ENCODE measurements at regions not wholly inside any gene's neighbourhood (a gene's known extent, or its start where the extent isn't known, plus 50 kb on each side); places are given as distances from the start of the nearest gene placed in this dataset.
A peak's percentile ranks its signal among the peaks of the same experiment; 100 is the strongest.

DNA sequence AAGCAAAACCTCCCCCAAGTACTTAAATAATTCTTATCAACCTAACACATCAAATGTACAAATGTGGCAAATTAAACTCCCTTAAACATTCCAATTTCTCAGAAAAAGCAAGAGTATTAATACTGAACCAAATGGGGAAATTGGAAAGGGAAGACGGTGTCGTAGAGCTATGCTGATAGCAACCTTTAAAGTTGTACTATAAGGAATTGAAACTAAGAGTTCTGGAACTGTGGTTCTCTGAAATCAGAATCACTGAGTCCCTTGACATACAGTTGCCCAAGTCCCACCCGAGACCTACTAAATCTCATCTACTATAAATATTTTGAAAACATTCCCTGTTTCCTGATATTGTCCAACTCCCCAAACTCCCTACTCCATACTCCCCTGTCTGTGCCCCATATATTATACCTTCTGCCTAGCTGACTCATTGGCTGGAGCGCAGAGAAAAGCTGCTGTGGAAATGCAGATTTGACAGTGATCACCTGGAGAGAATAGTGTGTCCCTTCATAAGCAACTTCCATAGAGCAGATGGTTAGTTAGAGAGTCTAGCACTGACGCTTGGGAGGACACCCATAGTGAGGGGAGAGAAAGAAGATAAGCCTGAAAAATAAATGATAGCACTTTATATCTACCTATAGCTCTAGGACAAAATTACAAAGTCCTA, 51.4 kb upstream of the ITM2B start:
- DNase-seq, result no peak

GRCh38 chr13:48178126-48178525, 54.9 kb upstream of the ITM2B start:
- DNase-seq, result no peak

- DNase-seq, result no peak
Measured at GRCh38 chr13:48176781-48177180, 56.2 kb upstream of the ITM2B start.

DNA sequence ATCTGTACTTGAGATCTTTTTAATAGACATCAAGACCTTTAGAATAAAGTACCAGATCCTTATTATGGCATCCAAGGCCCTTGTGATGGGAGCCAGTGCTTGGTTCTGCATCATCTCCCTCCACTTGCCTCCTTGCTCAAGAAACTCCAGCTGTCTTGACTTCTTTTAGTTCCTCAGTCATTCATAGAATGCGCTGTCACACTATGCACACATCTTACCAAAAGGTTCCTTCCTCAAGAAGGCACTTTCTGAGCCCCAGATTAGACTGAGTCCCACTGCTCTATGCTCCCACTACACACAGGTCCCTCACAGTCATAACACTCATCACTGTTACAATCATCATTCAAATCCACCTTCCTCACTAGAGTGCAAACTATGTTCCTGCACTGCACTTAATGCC, 57.8 kb upstream of the ITM2B start:
- no peak for DNase-seq

- DNase-seq, result peak; percentile 68
Measured at GRCh38 chr13:48167866-48168265, 65.1 kb upstream of the ITM2B start.

GRCh38 chr13:48165727-48166126, 67.3 kb upstream of the ITM2B start:
- no peak for DNase-seq

- DNase-seq, result no peak
Measured at GRCh38 chr13:48165063-48165462, 67.9 kb upstream of the ITM2B start.

DNA sequence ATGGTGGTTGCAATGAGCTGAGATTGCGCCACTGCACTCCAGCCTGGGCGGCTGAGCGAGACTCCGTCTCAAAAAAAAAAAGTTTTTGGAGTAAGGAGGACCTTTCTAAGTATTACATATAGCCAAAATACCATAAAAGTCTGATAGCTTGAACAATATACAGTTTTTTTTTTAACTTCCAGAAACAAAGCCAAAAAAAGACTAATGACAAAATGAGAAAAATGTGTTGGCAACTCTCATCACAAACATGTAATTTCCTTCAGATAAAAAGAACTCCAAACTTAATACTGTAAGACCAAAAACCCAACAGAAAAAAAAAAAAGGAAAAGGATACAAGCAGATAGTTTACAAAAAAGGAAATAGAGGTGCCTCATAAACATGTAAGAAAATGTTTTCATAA, 68.2 kb upstream of the MED4 start:
- no peak for DNase-seq

GRCh38 chr13:48162217-48162616, 67.3 kb upstream of the MED4 start:
- DNase-seq, result no peak

GRCh38 chr13:48161530-48162179, 66.8 kb upstream of the MED4 start:
- no peak for DNase-seq

- DNase-seq, result peak; percentile 91
Measured at GRCh38 chr13:48160606-48161278, 65.8 kb upstream of the MED4 start.

- no peak for DNase-seq
Measured at GRCh38 chr13:48159826-48160225, 64.9 kb upstream of the MED4 start.

GRCh38 chr13:48159401-48159800, 64.5 kb upstream of the MED4 start:
- no peak for DNase-seq

GRCh38 chr13:48158915-48159314, 64.0 kb upstream of the MED4 start:
- no peak for DNase-seq

DNA sequence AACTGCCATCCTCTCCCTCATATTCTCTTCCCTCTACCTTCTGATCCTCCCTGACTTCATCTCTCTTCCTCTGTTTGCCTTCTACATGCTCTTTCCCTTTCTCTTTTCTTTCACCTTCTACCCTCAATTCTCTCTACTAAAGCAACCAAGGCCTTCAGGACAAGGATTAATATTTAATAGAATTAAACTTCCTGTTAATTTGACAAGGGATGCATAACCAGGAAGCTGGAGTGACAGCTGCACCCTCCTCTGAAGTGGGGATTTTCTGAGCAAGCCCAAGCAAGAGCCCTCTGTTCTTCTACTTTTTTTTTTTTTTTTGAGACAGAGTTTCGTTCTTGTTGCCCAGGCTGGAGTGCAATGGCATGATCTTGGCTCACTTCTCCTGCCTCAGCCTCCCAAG, 63.4 kb upstream of the MED4 start:
- DNase-seq, result peak; percentile 50

GRCh38 chr13:48156466-48156865, 61.6 kb upstream of the MED4 start:
- DNase-seq, result no peak

DNA sequence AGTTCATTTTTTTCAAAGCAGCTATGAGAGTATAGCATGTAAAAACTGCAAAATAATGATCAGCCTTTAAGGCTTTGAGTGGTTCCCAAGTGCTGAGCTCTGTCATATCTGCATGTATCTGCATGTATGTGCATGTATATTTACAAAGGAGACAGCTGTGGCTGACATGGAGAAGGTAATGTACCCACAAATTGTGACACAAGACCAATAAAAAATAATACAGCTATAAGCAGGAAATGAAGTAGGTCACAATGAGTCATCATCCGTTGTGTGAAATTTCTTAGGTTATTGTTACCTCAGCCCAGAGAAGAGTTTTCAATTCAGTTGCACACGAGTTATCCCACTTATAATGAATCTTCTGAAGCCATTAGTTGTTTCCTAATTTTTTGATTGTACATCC, 60.9 kb upstream of the MED4 start:
- no peak for DNase-seq

DNA sequence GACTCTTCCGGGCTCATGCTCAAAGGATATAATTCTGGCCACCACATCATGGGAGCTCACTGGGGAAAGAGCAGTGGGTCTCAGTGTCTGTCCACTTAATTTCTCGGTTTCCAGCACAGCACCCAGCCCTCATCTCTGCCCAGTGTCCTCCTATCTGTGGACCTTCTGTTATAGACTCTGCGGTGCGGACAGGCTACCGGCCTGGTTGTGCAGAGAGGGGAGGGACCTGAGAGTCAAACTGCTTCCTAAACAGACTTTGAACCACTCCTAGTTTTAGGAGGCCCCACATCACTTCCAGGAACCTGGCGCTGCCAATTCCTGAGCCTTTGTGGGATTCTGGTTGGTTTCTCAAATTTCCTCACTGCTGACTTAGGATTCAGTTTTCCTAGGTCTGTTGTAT, 59.8 kb upstream of the MED4 start:
- no peak for DNase-seq

GRCh38 chr13:48153186-48153585, 58.3 kb upstream of the MED4 start:
- no peak for DNase-seq

DNA sequence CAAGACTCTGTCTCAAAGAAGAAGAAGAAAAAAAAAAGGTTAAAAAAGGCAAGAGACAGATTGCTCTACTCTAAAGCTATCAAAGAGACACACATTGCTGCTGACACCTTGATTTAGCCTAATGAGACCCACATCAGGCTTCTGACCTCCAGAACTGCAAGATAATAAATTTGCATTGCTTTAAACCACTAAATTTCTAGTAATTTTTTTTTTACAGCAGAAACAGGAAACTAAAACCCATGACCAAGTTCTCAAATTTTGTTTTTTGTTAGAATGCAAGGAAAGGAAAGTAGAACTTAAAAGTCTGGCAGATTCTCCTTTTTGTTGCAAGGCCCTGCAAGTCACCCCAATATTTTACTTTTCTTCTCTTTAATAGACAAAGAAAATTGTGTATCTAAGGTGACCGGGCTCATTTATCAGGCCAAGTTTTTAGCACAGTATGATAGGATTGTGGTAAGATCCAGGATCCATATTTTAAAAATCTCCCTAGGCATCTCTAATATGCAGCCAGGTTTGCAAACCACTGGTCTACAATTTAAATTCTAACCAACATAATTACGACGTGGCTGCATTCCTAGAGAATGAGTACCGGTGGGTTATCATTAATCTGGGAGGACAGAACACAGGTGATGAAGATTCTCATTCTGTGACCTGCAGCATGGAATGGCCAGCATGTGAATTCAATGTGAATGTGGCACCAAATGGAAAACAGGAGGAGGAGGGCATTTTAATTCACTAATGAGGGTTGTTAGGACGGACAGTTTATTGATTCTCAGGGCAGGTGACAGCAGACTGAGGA, 56.7 kb upstream of the MED4 start:
- no peak for DNase-seq

GRCh38 chr13:48148454-48148853, 53.5 kb upstream of the MED4 start:
- DNase-seq, result no peak

GRCh38 chr13:48146636-48147035, 51.7 kb upstream of the MED4 start:
- DNase-seq, result no peak

DNA sequence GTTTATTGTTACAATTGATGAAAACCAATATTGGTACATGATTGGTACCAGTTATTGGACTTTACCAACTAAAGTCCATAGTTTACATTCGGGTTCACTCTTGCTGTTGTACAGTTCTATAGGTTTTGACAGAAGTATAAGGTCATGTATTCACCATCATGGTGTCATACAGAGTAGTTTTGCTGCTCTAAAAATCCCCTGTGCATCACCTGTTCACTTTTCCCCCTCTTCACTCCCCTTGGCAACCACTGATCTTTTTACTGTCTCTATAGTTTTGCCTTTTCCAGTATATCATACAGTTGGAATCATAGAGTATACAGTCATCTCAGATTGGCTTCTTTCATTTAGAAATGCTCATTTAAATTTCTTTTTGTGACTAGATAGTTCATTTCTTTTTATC, 51.2 kb upstream of the MED4 start:
- no peak for DNase-seq

Data from NCI-H1694 (cell line).